Skin of body (tissue), 1 donor: ENCODE measurements at regions not wholly inside any gene's neighbourhood (a gene's known extent, or its start where the extent isn't known, plus 50 kb on each side); places are given as distances from the start of the nearest gene placed in this dataset.

Experiments
- DNase-seq: peaks from one replicate; lab custom pipeline; 2025; lab: John Stamatoyannopoulos, UW

DNA sequence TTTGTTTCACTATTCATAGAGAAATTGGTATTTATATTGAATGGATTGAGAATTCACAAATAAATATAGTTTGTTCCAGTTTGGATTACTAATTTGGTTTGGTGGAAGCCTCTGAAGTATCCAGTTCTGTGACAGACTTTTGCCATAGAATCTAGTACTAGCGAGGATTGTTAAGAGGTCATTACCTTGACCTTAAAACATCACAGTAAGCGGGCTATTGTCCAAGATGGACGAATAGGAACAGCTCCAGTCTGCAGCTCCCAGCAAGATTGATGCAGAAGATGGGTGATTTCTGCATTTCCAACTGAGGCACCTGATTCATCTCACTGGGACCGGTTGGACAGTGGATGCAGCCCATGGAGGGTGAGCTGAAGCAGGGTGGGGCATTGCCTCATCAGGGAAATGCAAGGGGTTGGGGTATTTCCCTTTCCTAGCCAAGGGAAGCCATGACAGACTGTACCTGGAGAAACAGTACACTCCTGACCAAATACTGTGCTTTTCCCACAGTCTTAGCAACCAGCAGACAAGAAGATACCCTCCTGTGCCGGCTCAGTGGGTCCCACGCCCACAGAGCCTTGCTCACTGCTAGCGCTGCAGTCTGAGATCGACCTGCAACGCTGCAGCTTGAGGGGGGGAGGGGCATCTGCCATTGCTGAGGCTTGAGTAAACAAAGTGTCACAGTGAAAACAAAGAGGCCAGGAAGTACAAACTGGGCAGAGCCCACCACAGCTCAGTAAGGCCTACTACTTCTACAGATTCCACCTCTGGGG, 66.4 kb upstream of the NEDD9 start:
- no peak for DNase-seq

DNA sequence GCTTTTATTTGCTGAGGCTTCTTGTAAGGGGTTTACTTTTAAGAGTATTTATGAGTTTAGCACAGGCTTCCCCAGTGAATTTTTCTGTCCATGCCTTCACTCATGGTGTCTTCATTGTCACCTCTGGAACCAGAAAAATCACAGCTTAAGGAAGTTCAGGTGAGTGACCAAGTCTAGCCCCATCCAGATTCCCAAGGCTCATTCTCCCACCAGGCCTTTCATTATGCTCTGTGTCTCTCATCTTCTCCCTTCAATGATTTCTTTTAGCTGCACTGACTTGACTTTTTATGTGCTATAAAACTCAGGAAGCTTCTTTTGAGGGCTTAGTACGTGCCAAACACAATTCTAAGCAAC, 64.9 kb upstream of the NEDD9 start:
- no peak for DNase-seq

DNA sequence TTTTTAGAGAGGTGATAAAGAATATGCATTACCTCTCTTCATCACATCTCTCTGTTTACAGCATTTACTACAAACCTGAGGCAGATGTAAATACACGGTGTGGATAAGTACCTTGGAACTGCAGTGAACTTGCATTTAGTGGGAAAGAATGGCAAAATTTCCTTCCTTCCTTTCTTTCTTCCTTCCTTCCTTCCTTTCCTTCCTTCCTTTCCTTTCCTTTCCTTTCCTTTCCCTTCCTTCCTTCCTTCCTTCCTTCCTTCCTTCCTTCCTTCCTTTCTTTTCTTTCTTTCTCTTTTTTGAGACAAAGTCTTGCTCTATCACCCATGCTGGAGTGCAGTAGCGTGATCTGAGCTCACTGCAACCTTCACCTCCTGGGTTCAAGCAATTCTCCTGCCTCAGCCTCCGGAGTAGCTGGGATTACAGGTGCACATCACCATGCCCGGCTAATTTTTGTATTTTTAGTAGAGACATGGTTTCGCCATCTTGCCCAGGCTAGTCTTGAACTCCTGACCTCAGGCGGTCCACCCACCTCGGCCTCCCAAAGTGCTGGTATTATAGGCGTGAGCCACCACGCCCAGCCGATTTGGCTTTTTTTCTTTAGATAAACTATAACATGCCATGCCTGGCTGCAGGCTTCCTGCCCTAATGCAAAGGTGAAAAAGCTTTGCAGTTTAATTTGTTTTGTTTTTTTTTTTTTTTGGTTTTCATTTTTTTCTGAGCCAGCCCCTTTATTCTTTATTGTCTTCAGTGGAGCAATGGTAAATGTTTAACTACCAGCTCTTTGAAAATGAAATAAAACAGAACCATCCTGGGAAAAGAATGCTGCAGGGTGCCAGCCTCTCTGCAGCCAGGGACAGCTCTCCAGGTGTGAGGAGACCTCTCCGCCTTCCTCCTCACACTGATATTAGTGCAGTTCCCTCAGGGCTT, 64.2 kb upstream of the NEDD9 start:
- no peak for DNase-seq

DNA sequence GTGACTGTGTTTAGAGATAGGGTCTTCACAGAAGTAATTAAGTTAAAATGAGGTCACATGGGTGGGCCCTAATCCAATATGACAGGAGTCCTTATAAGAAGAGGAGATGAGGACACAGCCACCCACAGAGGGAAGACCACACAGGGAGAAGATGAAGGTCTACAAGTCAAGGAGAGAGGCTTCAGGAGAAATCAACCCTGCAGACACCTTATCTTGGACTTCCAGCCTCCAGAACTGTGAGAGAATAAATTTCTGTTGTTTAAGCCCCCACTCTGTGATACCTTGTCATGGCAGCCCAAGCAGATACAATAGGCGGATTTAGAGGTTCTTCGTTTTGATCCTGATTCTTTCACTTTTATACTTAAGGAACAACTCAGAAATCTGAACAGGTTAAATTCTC, 63.5 kb upstream of the NEDD9 start:
- DNase-seq: no peak

DNA sequence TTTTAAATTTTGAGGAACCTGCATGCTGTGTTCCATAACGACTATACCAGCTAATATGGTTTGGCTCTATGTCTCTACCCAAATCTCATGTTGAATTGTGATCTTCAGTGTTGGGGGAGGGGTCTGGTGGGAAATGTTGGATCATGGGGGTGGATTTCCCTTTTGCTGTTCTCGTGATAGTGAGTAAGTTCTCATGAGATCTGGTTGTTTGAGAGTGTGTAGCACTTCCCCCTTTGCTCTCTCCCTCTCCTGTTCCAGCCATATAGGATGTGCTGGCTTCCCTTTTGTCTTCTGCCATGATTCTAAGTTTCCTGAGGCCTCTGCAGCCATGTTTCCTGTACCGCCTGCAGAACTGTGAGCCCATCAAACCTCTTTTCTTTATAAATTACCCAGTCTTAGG, 61.8 kb upstream of the NEDD9 start:
- no peak for DNase-seq

GRCh38 chr6:11292594-11293236, 60.2 kb upstream of the NEDD9 start:
- no peak for DNase-seq

- DNase-seq: no peak
These were observed 59.6 kb upstream of the NEDD9 start for GRCh38 chr6:11292091-11292490.

GRCh38 chr6:11291582-11291981, 59.1 kb upstream of the NEDD9 start:
- DNase-seq: no peak

GRCh38 chr6:11290027-11290426, 57.6 kb upstream of the NEDD9 start:
- no peak for DNase-seq

- DNase-seq: no peak
These were observed 55.6 kb upstream of the NEDD9 start for GRCh38 chr6:11288065-11288464.

GRCh38 chr6:11284996-11285395, 52.5 kb upstream of the NEDD9 start:
- DNase-seq: no peak

GRCh38 chr6:11283629-11284028, 51.2 kb upstream of the NEDD9 start:
- no peak for DNase-seq

DNA sequence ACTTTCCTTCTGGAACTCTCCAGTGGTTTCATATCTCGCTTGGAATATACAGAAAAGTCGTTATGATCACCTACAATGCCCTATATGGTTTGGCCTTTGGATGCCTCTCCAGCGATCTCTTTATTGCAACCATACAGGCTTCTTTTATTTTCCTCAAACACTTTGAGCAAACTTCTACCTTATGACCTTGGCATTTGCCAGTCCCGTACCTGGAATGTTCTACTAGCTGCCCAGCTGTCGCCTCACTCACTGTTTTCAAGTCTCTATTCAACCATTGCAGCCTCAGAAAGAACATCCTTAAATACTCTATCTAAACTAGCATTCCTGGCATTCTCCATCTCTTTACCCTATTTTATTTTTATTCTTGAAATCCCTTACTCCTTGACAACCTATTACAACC, 50.4 kb upstream of the NEDD9 start:
- no peak for DNase-seq
